ENCODE measurements at regions not wholly inside any gene's neighbourhood (a gene's known extent, or its start where the extent isn't known, plus 50 kb on each side); places are given as distances from the start of the nearest gene placed in this dataset.
A peak's percentile ranks its signal among the peaks of the same experiment; 100 is the strongest.

- Histone ChIP-seq H3K27ac (ENCODE audit: low read depth in 1 of 3, low read length in 2 of 3) (no peak overlapping the region), H3K4me3 (ENCODE audit: low read depth in 1 of 3, low read length in 3 of 3) (no peak overlapping the region), H3K4me1 (ENCODE audit: control insufficient read depth in 3 of 3, insufficient read depth in 2 of 3, low read depth in 1 of 3, low read length in 2 of 3) (peaks cover 0 to 5% (median 0%) of the 10 kb centered on the region in 3 donors), H3K36me3 (ENCODE audit: control insufficient read depth in 3 of 3, insufficient read depth in 2 of 3, low read depth in 1 of 3, low read length in 3 of 3) (no peaks in the 10 kb centered on the region), H3K9me3 (ENCODE audit: control insufficient read depth in 2 of 2, insufficient read depth in 1 of 2, low read depth in 1 of 2, low read length in 1 of 2) (no peaks in the 10 kb centered on the region), H3K27me3 (ENCODE audit: control insufficient read depth in 3 of 3, insufficient read depth in 3 of 3, low read length in 3 of 3) (no peaks in the 10 kb centered on the region)
- FAIRE-seq = no peak
- 64 to 76% (median 65%) methylated on average over 2 of the region's 2 CpGs for WGBS, 3 donors
- no peak for DNase-seq
These were observed 311.0 kb upstream of the PROX1 start for GRCh38 chr1:213676736-213677135.

- FAIRE-seq (no peak), DNase-seq (no peak)
- Histone ChIP-seq H3K4me3 (ENCODE audit: low read depth in 1 of 3, low read length in 3 of 3) (no peak overlapping the region), H3K27ac (ENCODE audit: low read depth in 1 of 3, low read length in 2 of 3) (no peak overlapping the region), H3K36me3 (ENCODE audit: control insufficient read depth in 3 of 3, insufficient read depth in 2 of 3, low read depth in 1 of 3, low read length in 3 of 3) (no peaks in the 10 kb centered on the region), H3K9me3 (ENCODE audit: control insufficient read depth in 2 of 2, insufficient read depth in 1 of 2, low read depth in 1 of 2, low read length in 1 of 2) (no peaks in the 10 kb centered on the region), H3K27me3 (ENCODE audit: control insufficient read depth in 3 of 3, insufficient read depth in 3 of 3, low read length in 3 of 3) (no peaks in the 10 kb centered on the region), H3K4me1 (ENCODE audit: control insufficient read depth in 3 of 3, insufficient read depth in 2 of 3, low read depth in 1 of 3, low read length in 2 of 3) (peaks cover 0 to under 1% (median 0%) of the 10 kb centered on the region in 3 donors)
These were observed 309.4 kb upstream of the PROX1 start for GRCh38 chr1:213678348-213678747.

DNA sequence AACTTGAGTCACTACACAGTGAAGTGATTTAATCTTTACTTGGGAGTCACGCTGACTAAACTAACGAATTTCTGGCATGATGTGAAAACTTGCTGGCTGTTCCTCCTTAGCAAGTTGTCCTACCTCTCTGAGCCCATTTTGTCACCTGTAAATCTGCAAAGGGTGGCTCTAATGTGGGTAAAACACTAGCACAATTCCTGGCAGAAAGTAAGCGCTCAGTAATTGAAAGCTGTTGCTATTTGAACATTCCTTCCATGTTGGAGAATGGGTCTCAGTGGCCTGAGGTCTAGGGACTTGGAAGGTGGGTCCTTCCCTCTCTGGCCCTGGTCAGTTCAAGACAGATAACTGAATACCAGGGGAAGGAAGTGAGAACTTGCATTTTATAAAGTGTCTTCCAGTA is 309.0 kb upstream of the PROX1 start:
- Histone ChIP-seq H3K9me3 (ENCODE audit: control insufficient read depth in 2 of 2, insufficient read depth in 1 of 2, low read depth in 1 of 2, low read length in 1 of 2) (no peaks in the 10 kb centered on the region), H3K36me3 (ENCODE audit: control insufficient read depth in 3 of 3, insufficient read depth in 2 of 3, low read depth in 1 of 3, low read length in 3 of 3) (no peaks in the 10 kb centered on the region), H3K27me3 (ENCODE audit: control insufficient read depth in 3 of 3, insufficient read depth in 3 of 3, low read length in 3 of 3) (no peaks in the 10 kb centered on the region), H3K4me1 (ENCODE audit: control insufficient read depth in 3 of 3, insufficient read depth in 2 of 3, low read depth in 1 of 3, low read length in 2 of 3) (peaks cover 0 to 5% (median 0%) of the 10 kb centered on the region in 3 donors), H3K27ac (ENCODE audit: low read depth in 1 of 3, low read length in 2 of 3) (no peak overlapping the region), H3K4me3 (ENCODE audit: low read depth in 1 of 3, low read length in 3 of 3) (no peak overlapping the region)
- 64 to 81% (median 70%) methylated on average over 3 of the region's 3 CpGs for WGBS, 3 donors
- FAIRE-seq (no peak), DNase-seq (no peak)

- Histone ChIP-seq H3K36me3 (ENCODE audit: control insufficient read depth in 3 of 3, insufficient read depth in 2 of 3, low read depth in 1 of 3, low read length in 3 of 3) (no peaks in the 10 kb centered on the region), H3K4me1 (ENCODE audit: control insufficient read depth in 3 of 3, insufficient read depth in 2 of 3, low read depth in 1 of 3, low read length in 2 of 3) (peaks cover 0 to 5% (median 0%) of the 10 kb centered on the region in 3 donors), H3K27ac (ENCODE audit: low read depth in 1 of 3, low read length in 2 of 3) (no peak overlapping the region), H3K27me3 (ENCODE audit: control insufficient read depth in 3 of 3, insufficient read depth in 3 of 3, low read length in 3 of 3) (no peaks in the 10 kb centered on the region), H3K4me3 (ENCODE audit: low read depth in 1 of 3, low read length in 3 of 3) (no peak overlapping the region), H3K9me3 (ENCODE audit: control insufficient read depth in 2 of 2, insufficient read depth in 1 of 2, low read depth in 1 of 2, low read length in 1 of 2) (no peaks in the 10 kb centered on the region)
- FAIRE-seq = no peak
- WGBS, 3 donors = 31 to 40% (median 36%) methylated on average over 3 of the region's 3 CpGs
- DNase-seq = no peak
These were observed 308.6 kb upstream of the PROX1 start for GRCh38 chr1:213679153-213679552.

GRCh38 chr1:213680677-213681325 is 307.0 kb upstream of the PROX1 start:
- WGBS, 3 donors = 82 to 91% (median 87%) methylated on average over 8 of the region's 8 CpGs
- H3K36me3 ChIP-seq (ENCODE audit: control insufficient read depth in 3 of 3, insufficient read depth in 2 of 3, low read depth in 1 of 3, low read length in 3 of 3) = no peaks in the 10 kb centered on the region
- H3K27ac ChIP-seq (ENCODE audit: low read depth in 1 of 3, low read length in 2 of 3) = no peak overlapping the region
- H3K4me3 ChIP-seq (ENCODE audit: low read depth in 1 of 3, low read length in 3 of 3) = no peak overlapping the region
- FAIRE-seq (no peak), DNase-seq (no peak)
- peaks cover 0 to 5% (median 0%) of the 10 kb centered on the region in 3 donors for H3K4me1 ChIP-seq (ENCODE audit: control insufficient read depth in 3 of 3, insufficient read depth in 2 of 3, low read depth in 1 of 3, low read length in 2 of 3)
- no peaks in the 10 kb centered on the region for H3K9me3 ChIP-seq (ENCODE audit: control insufficient read depth in 2 of 2, insufficient read depth in 1 of 2, low read depth in 1 of 2, low read length in 1 of 2)
- H3K27me3 ChIP-seq (ENCODE audit: control insufficient read depth in 3 of 3, insufficient read depth in 3 of 3, low read length in 3 of 3) = no peaks in the 10 kb centered on the region

- Histone ChIP-seq H3K27me3 (ENCODE audit: control insufficient read depth in 3 of 3, insufficient read depth in 3 of 3, low read length in 3 of 3) (no peaks in the 10 kb centered on the region), H3K9me3 (ENCODE audit: control insufficient read depth in 2 of 2, insufficient read depth in 1 of 2, low read depth in 1 of 2, low read length in 1 of 2) (no peaks in the 10 kb centered on the region), H3K36me3 (ENCODE audit: control insufficient read depth in 3 of 3, insufficient read depth in 2 of 3, low read depth in 1 of 3, low read length in 3 of 3) (no peaks in the 10 kb centered on the region), H3K4me3 (ENCODE audit: low read depth in 1 of 3, low read length in 3 of 3) (no peak overlapping the region), H3K27ac (ENCODE audit: low read depth in 1 of 3, low read length in 2 of 3) (no peak overlapping the region), H3K4me1 (ENCODE audit: control insufficient read depth in 3 of 3, insufficient read depth in 2 of 3, low read depth in 1 of 3, low read length in 2 of 3) (peaks cover 0 to 5% (median 0%) of the 10 kb centered on the region in 3 donors)
- WGBS, 3 donors = 85 to 93% (median 88%) methylated on average over 3 of the region's 3 CpGs
- FAIRE-seq (no peak), DNase-seq (no peak)
These were observed 305.9 kb upstream of the PROX1 start for GRCh38 chr1:213681788-213682340.

DNA sequence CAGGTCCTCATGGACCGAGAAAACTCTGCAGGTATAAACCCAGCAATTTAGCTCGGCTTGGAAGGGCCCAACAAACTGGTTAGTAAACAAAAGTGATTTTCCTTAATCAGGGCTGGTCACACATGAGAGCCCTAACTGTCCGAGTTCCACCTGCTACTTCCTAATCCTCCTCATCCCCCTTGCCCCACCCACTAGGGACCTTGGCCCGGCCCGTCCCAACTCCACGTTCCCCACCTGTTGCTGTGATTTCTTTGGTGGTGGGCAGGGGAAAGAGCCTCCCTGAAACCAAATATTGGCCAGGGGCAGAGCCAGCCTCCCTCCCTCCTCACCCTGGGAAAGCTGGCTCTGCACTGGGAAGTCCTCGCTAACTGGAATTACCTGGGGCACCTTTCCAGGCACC is 304.2 kb upstream of the PROX1 start:
- peak in 1 of 2 donors; percentile 38 for DNase-seq
- FAIRE-seq = no peak
- no peak overlapping the region for H3K4me3 ChIP-seq (ENCODE audit: low read depth in 1 of 3, low read length in 3 of 3)
- no peaks in the 10 kb centered on the region for H3K27me3 ChIP-seq (ENCODE audit: control insufficient read depth in 3 of 3, insufficient read depth in 3 of 3, low read length in 3 of 3)
- WGBS, 3 donors = 19 to 60% (median 36%) methylated on average over 7 of the region's 7 CpGs
- H3K27ac ChIP-seq (ENCODE audit: low read depth in 1 of 3, low read length in 2 of 3) = no peak overlapping the region
- H3K9me3 ChIP-seq (ENCODE audit: control insufficient read depth in 2 of 2, insufficient read depth in 1 of 2, low read depth in 1 of 2, low read length in 1 of 2) = no peaks in the 10 kb centered on the region
- peaks cover 0 to 12% (median 2%) of the 10 kb centered on the region in 3 donors for H3K4me1 ChIP-seq (ENCODE audit: control insufficient read depth in 3 of 3, insufficient read depth in 2 of 3, low read depth in 1 of 3, low read length in 2 of 3)
- no peaks in the 10 kb centered on the region for H3K36me3 ChIP-seq (ENCODE audit: control insufficient read depth in 3 of 3, insufficient read depth in 2 of 3, low read depth in 1 of 3, low read length in 3 of 3)

- 94 to 96% (median 95%) methylated on average over 3 of the region's 3 CpGs for WGBS, 3 donors
- FAIRE-seq = no peak
These were observed 303.3 kb upstream of the PROX1 start for GRCh38 chr1:213684454-213684853.

More at GRCh38 chr1:213684454-213684853, 303.3 kb upstream of the PROX1 start:
- Histone ChIP-seq H3K36me3 (ENCODE audit: control insufficient read depth in 3 of 3, insufficient read depth in 2 of 3, low read depth in 1 of 3, low read length in 3 of 3) (no peaks in the 10 kb centered on the region), H3K27me3 (ENCODE audit: control insufficient read depth in 3 of 3, insufficient read depth in 3 of 3, low read length in 3 of 3) (no peaks in the 10 kb centered on the region), H3K4me3 (ENCODE audit: low read depth in 1 of 3, low read length in 3 of 3) (no peak overlapping the region), H3K9me3 (ENCODE audit: control insufficient read depth in 2 of 2, insufficient read depth in 1 of 2, low read depth in 1 of 2, low read length in 1 of 2) (no peaks in the 10 kb centered on the region), H3K4me1 (ENCODE audit: control insufficient read depth in 3 of 3, insufficient read depth in 2 of 3, low read depth in 1 of 3, low read length in 2 of 3) (peaks cover 0 to 15% (median 2%) of the 10 kb centered on the region in 3 donors), H3K27ac (ENCODE audit: low read depth in 1 of 3, low read length in 2 of 3) (no peak overlapping the region)
- DNase-seq = no peak

Measured in small intestine (tissue), 7 donors.